ENCODE measurements at regions not wholly inside any gene's neighbourhood (a gene's known extent, or its start where the extent isn't known, plus 50 kb on each side); places are given as distances from the start of the nearest gene placed in this dataset.
A peak's percentile ranks its signal among the peaks of the same experiment; 100 is the strongest.

GRCh38 chr2:204051476-204051875, 114.9 kb downstream of the ICOS start:
- H3K9me3 ChIP-seq (ENCODE audit: control insufficient read depth, insufficient read depth, low read depth, low read length), result no peaks in the 10 kb centered on the region
- H3K36me3 ChIP-seq (ENCODE audit: control insufficient read depth, insufficient read depth, low read length), result no peaks in the 10 kb centered on the region
- H2AFZ ChIP-seq (ENCODE audit: low read length), result no peak overlapping the region
- no peak overlapping the region for H3K27ac ChIP-seq (ENCODE audit: insufficient read depth, low read length)
- TF ChIP-seq CTCF (conservative IDR thresholded peaks at IDR 0.05 in 1 of 2, IDR thresholded peaks at IDR 0.05 in 1 of 2; ENCODE audit: low read depth in 1 of 2, low read length in 2 of 2), result peak; percentile 9
- no peak for TF ChIP-seq EZH2 (IDR thresholded peaks at IDR 0.05; ENCODE audit: low read length, missing control alignments)
- H3K4me3 ChIP-seq (replicated peaks in 1 of 4; ENCODE audit: control extremely low read depth in 1 of 4, insufficient read depth in 1 of 4, low read depth in 3 of 4, low read length in 4 of 4), result no peak overlapping the region
- H3K4me2 ChIP-seq (ENCODE audit: extremely low read depth, insufficient read depth, low read length), result no peak overlapping the region
- no peak overlapping the region for H3K9ac ChIP-seq (ENCODE audit: insufficient read depth, low read length)
- no peaks in the 10 kb centered on the region for H3K79me2 ChIP-seq (ENCODE audit: control insufficient read depth, insufficient read depth, low read length)
- no peak for DNase-seq (ENCODE audit: low read depth in 2 of 2)
- H3K4me1 ChIP-seq (ENCODE audit: control insufficient read depth, extremely low read depth, insufficient read depth, low read length), result no peaks in the 10 kb centered on the region
- no peaks in the 10 kb centered on the region for H4K20me1 ChIP-seq (ENCODE audit: control insufficient read depth, extremely low read depth, insufficient read depth, low read length)
- no peaks in the 10 kb centered on the region for H3K27me3 ChIP-seq (ENCODE audit: control insufficient read depth, insufficient read depth, low read length)

- Histone ChIP-seq H3K79me2 (ENCODE audit: control insufficient read depth, insufficient read depth, low read length) (no peaks in the 10 kb centered on the region), H3K9me3 (ENCODE audit: control insufficient read depth, insufficient read depth, low read depth, low read length) (no peaks in the 10 kb centered on the region), H3K27ac (ENCODE audit: insufficient read depth, low read length) (no peak overlapping the region), H4K20me1 (ENCODE audit: control insufficient read depth, extremely low read depth, insufficient read depth, low read length) (no peaks in the 10 kb centered on the region), H3K4me3 (replicated peaks in 1 of 4; ENCODE audit: control extremely low read depth in 1 of 4, insufficient read depth in 1 of 4, low read depth in 3 of 4, low read length in 4 of 4) (no peak overlapping the region), H3K4me2 (ENCODE audit: extremely low read depth, insufficient read depth, low read length) (no peak overlapping the region), H3K4me1 (ENCODE audit: control insufficient read depth, extremely low read depth, insufficient read depth, low read length) (no peaks in the 10 kb centered on the region), H2AFZ (ENCODE audit: low read length) (no peak overlapping the region), H3K9ac (ENCODE audit: insufficient read depth, low read length) (no peak overlapping the region), H3K36me3 (ENCODE audit: control insufficient read depth, insufficient read depth, low read length) (no peaks in the 10 kb centered on the region), H3K27me3 (ENCODE audit: control insufficient read depth, insufficient read depth, low read length) (no peaks in the 10 kb centered on the region)
- TF ChIP-seq CTCF (conservative IDR thresholded peaks at IDR 0.05 in 1 of 2, IDR thresholded peaks at IDR 0.05 in 1 of 2; ENCODE audit: low read depth in 1 of 2, low read length in 2 of 2) (no peak), EZH2 (IDR thresholded peaks at IDR 0.05; ENCODE audit: low read length, missing control alignments) (no peak)
- no peak for DNase-seq (ENCODE audit: low read depth in 2 of 2)
Measured at GRCh38 chr2:204051984-204052556, 115.5 kb downstream of the ICOS start.

- peaks cover 3% of the 10 kb centered on the region for H3K27me3 ChIP-seq (ENCODE audit: control insufficient read depth, insufficient read depth, low read length)
- no peaks in the 10 kb centered on the region for H4K20me1 ChIP-seq (ENCODE audit: control insufficient read depth, extremely low read depth, insufficient read depth, low read length)
- no peak overlapping the region for H3K4me2 ChIP-seq (ENCODE audit: extremely low read depth, insufficient read depth, low read length)
- no peak overlapping the region for H3K27ac ChIP-seq (ENCODE audit: insufficient read depth, low read length)
- no peak for DNase-seq (ENCODE audit: low read depth in 2 of 2)
- no peaks in the 10 kb centered on the region for H3K79me2 ChIP-seq (ENCODE audit: control insufficient read depth, insufficient read depth, low read length)
- H3K4me3 ChIP-seq (replicated peaks in 1 of 4; ENCODE audit: control extremely low read depth in 1 of 4, insufficient read depth in 1 of 4, low read depth in 3 of 4, low read length in 4 of 4), result no peak overlapping the region
- no peak overlapping the region for H2AFZ ChIP-seq (ENCODE audit: low read length)
- TF ChIP-seq CTCF (conservative IDR thresholded peaks at IDR 0.05 in 1 of 2, IDR thresholded peaks at IDR 0.05 in 1 of 2; ENCODE audit: low read depth in 1 of 2, low read length in 2 of 2) (no peak), EZH2 (IDR thresholded peaks at IDR 0.05; ENCODE audit: low read length, missing control alignments) (no peak)
- H3K9ac ChIP-seq (ENCODE audit: insufficient read depth, low read length), result no peak overlapping the region
- no peaks in the 10 kb centered on the region for H3K36me3 ChIP-seq (ENCODE audit: control insufficient read depth, insufficient read depth, low read length)
- H3K4me1 ChIP-seq (ENCODE audit: control insufficient read depth, extremely low read depth, insufficient read depth, low read length), result no peaks in the 10 kb centered on the region
- no peaks in the 10 kb centered on the region for H3K9me3 ChIP-seq (ENCODE audit: control insufficient read depth, insufficient read depth, low read depth, low read length)
Measured at GRCh38 chr2:204059016-204059415, 122.5 kb downstream of the ICOS start.
